CD14-positive monocyte (primary cell): ENCODE measurements at regions not wholly inside any gene's neighbourhood (a gene's known extent, or its start where the extent isn't known, plus 50 kb on each side); places are given as distances from the start of the nearest gene placed in this dataset.

Experiments used
- DNase-seq, 3 donors: peaks; one replicate each; pipeline ENCODE4 v3.0.0-alpha.2; 2011 to 2022
- H2AFZ ChIP-seq: 2 replicates; pipeline ENCODE4 v1.6.0; 2012; ENCODE audit warnings: mild to moderate bottlenecking, low read depth, low read length, inconsistent platforms; ENCODE audit not compliant: insufficient read depth, poor library complexity, severe bottlenecking
- H3K27ac ChIP-seq, 2 donors: 1 replicate in 1 of 2; 2 replicates in 1 of 2; pipeline ENCODE4 v1.5.1; 2012 to 2013; ENCODE audit warnings: low read length in 2 of 2, control low read depth in 1 of 2, inconsistent platforms in 1 of 2, low read depth in 1 of 2, mild to moderate bottlenecking in 1 of 2
- H3K27me3 ChIP-seq, 2 donors: one replicate each; pipeline versions ENCODE4 v1.6.0 to v1.6.1; 2011 to 2013; ENCODE audit warnings: low read length in 2 of 2; ENCODE audit not compliant: control insufficient read depth in 2 of 2, insufficient read depth in 2 of 2
- H3K36me3 ChIP-seq, 2 donors: replicated peaks in 1 of 2; 1 replicate in 1 of 2; 2 replicates in 1 of 2; pipeline versions ENCODE4 v1.5.1 to v1.6.1; 2012 to 2013; ENCODE audit warnings: low read length in 2 of 2, control low read depth in 1 of 2, inconsistent platforms in 1 of 2, mild to moderate bottlenecking in 1 of 2; ENCODE audit not compliant: insufficient read depth in 2 of 2, control insufficient read depth in 1 of 2
- H3K4me1 ChIP-seq, 2 donors: 1 replicate in 1 of 2; 2 replicates in 1 of 2; pipeline versions ENCODE4 v1.5.1 to v1.6.1; 2012 to 2013; ENCODE audit warnings: low read length in 2 of 2, control low read depth in 1 of 2, inconsistent platforms in 1 of 2, mild to moderate bottlenecking in 1 of 2, moderate library complexity in 1 of 2; ENCODE audit not compliant: insufficient read depth in 2 of 2, control insufficient read depth in 1 of 2
- H3K4me2 ChIP-seq: replicated peaks from 2 replicates; pipeline ENCODE3; 2012; ENCODE audit warnings: low read length, moderate library complexity, mild to moderate bottlenecking; ENCODE audit not compliant: poor library complexity, severe bottlenecking; ENCODE audit errors: extremely low read depth
- H3K4me3 ChIP-seq, 3 experiments: fragments of 200-600 bp in 1 of 3; sonication (generic) in 1 of 3; replicated peaks in 1 of 3; 1 replicate in 2 of 3; 2 replicates in 1 of 3; pipeline ENCODE4 v1.5.1; 2011 to 2013; ENCODE audit warnings: low read length in 3 of 3, mild to moderate bottlenecking in 3 of 3, control low read depth in 2 of 3, low read depth in 2 of 3, inconsistent platforms in 1 of 3, moderate library complexity in 1 of 3
- H3K79me2 ChIP-seq: 2 replicates; pipeline ENCODE4 v1.6.0; 2012; ENCODE audit warnings: mild to moderate bottlenecking, control low read depth, inconsistent platforms, low read length, moderate library complexity; ENCODE audit not compliant: insufficient read depth
- H3K9ac ChIP-seq: 2 replicates; pipeline ENCODE4 v1.6.0; 2017; ENCODE audit warnings: low read length, mild to moderate bottlenecking; ENCODE audit not compliant: insufficient read depth, poor library complexity, severe bottlenecking
- H3K9me3 ChIP-seq, 2 donors: replicated peaks in 1 of 2; 1 replicate in 1 of 2; 2 replicates in 1 of 2; pipeline versions ENCODE4 v1.5.1 to v1.6.1; 2012 to 2013; ENCODE audit warnings: low read length in 2 of 2, control low read depth in 1 of 2; ENCODE audit not compliant: control insufficient read depth in 1 of 2, insufficient read depth in 1 of 2
- H4K20me1 ChIP-seq: 2 replicates; pipeline ENCODE4 v1.6.0; 2012; ENCODE audit warnings: mild to moderate bottlenecking, low read length, control low read depth, moderate library complexity; ENCODE audit not compliant: insufficient read depth
- H3K27ac Mint-ChIP-seq, 7 donors: one replicate each; pipeline ENCODE4 v1.8.0; 2020; ENCODE audit warnings: mild to moderate bottlenecking in 7 of 7, mixed read lengths in 7 of 7, moderate library complexity in 6 of 7, inconsistent platforms in 2 of 7
- H3K27me3 Mint-ChIP-seq, 3 donors: one replicate each; pipeline ENCODE4 v1.8.0; 2021 to 2022; ENCODE audit warnings: low read depth in 3 of 3, mild to moderate bottlenecking in 3 of 3, mixed read lengths in 3 of 3, moderate library complexity in 3 of 3, inconsistent platforms in 1 of 3
- H3K36me3 Mint-ChIP-seq, 2 donors: one replicate each; pipeline ENCODE4 v1.8.0; 2020; ENCODE audit warnings: mixed read lengths in 2 of 2, inconsistent platforms in 1 of 2, mild to moderate bottlenecking in 1 of 2
- H3K4me1 Mint-ChIP-seq: one replicate; pipeline ENCODE4 v1.8.0; 2020; ENCODE audit warnings: mild to moderate bottlenecking, mixed read lengths
- H3K4me3 Mint-ChIP-seq, 2 donors: one replicate each; pipeline ENCODE4 v1.8.0; 2020; ENCODE audit warnings: mild to moderate bottlenecking in 2 of 2, mixed read lengths in 2 of 2, moderate library complexity in 1 of 2
- H3K9me3 Mint-ChIP-seq, 7 donors: one replicate each; pipeline ENCODE4 v1.8.0; 2020 to 2022; ENCODE audit warnings: mixed read lengths in 7 of 7, mild to moderate bottlenecking in 6 of 7, moderate library complexity in 6 of 7, inconsistent platforms in 2 of 7
- WGBS: methylation state at CpG from one replicate; pipeline ENCODE4 v1.1.5; 2013; ENCODE audit warnings: missing lambda C conversion rate; ENCODE audit not compliant: insufficient coverage; 5-methylcytosine and 5-hydroxymethylcytosine counted together
- intact Hi-C, 2 donors: fragments of 100-400 bp; cut with micrococcal nuclease; formaldehyde crosslinking; loops; one replicate each; pipeline versions ENCODE4 v1.15.0 to v1.15.1; 2023
- TF ChIP-seq, protein P1 (sequence below): fragments of 200-600 bp; IDR thresholded peaks from one replicate; pipeline ENCODE4 v1.8.0; 2022; ENCODE audit warnings: antibody characterized with exemption, mild to moderate bottlenecking

DNA sequence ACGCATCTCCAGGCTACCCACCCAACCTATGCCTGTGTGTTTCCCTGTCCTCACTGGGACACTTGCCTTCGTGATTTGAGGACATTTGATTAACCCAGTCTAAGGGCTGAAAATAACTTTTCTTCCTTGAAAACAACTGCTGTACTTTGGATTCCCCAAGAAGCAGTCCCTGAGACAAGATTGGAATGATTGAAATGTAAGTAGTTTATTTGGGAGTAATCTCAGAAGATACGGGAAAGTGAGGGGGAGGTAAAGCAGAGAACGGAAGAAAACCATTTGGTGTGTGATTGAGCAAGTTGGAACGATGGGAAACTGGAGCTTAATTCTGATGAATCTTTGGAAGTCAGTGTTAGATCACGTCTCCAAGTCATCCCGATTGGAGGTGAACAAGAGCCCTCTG lies 143.8 kb upstream of the LMCD1 start:
- Mint-ChIP-seq H3K27ac (peak overlapping the region in 1 of 7 donors; percentile 32), H3K36me3 (no peaks in the 10 kb centered on the region), H3K27me3 (peaks cover 0 to 4% (median 1%) of the 10 kb centered on the region in 3 donors), H3K4me1 (peaks cover 10% of the 10 kb centered on the region), H3K4me3 (no peak overlapping the region), H3K9me3 (peaks cover 3 to 14% (median 11%) of the 10 kb centered on the region in 7 donors)
- H4K20me1 ChIP-seq, result no peaks in the 10 kb centered on the region
- no peak overlapping the region for H3K4me3 ChIP-seq
- intact Hi-C loops, result no loop called here
- peaks cover 3 to 4% of the 10 kb centered on the region in 2 donors for H3K9me3 ChIP-seq
- no peak overlapping the region for H3K9ac ChIP-seq
- no peak for DNase-seq
- no peaks in the 10 kb centered on the region for H3K4me1 ChIP-seq
- no peaks in the 10 kb centered on the region for H3K36me3 ChIP-seq
- TF ChIP-seq, protein P1, sequence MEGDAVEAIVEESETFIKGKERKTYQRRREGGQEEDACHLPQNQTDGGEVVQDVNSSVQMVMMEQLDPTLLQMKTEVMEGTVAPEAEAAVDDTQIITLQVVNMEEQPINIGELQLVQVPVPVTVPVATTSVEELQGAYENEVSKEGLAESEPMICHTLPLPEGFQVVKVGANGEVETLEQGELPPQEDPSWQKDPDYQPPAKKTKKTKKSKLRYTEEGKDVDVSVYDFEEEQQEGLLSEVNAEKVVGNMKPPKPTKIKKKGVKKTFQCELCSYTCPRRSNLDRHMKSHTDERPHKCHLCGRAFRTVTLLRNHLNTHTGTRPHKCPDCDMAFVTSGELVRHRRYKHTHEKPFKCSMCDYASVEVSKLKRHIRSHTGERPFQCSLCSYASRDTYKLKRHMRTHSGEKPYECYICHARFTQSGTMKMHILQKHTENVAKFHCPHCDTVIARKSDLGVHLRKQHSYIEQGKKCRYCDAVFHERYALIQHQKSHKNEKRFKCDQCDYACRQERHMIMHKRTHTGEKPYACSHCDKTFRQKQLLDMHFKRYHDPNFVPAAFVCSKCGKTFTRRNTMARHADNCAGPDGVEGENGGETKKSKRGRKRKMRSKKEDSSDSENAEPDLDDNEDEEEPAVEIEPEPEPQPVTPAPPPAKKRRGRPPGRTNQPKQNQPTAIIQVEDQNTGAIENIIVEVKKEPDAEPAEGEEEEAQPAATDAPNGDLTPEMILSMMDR, result no peak
- 90% methylated on average over 2 of the region's 7 CpGs for WGBS
- no peak overlapping the region for H2AFZ ChIP-seq
- H3K4me2 ChIP-seq, result no peak overlapping the region
- H3K27ac ChIP-seq, result no peak overlapping the region
- H3K79me2 ChIP-seq, result no peaks in the 10 kb centered on the region
- no peaks in the 10 kb centered on the region for H3K27me3 ChIP-seq

DNA sequence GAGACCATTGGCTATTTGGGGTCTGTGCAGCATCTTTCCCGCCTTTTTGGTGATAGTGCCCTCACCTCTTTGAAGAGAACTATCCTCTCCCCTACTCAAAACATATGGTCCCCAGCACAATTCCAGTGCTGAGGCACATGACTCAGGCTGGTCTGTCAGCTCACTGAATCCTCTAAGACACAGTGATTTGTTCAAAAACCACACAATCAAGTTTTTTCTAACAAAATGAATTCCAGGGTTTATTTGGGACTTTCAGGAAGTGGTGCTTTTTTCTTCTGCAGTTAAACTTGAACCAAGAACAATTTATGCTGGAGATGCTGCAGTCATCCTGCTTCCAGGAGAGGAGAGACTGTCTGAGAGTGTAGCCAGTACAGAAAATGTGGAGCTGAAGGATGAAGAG lies 142.5 kb upstream of the LMCD1 start:
- 100% methylated on average over 1 of the region's 1 CpG for WGBS
- Histone ChIP-seq H3K79me2 (no peaks in the 10 kb centered on the region), H3K36me3 (no peaks in the 10 kb centered on the region), H3K9me3 (peaks cover 0 to 4% of the 10 kb centered on the region in 2 donors), H3K27ac (no peak overlapping the region), H3K4me1 (no peaks in the 10 kb centered on the region), H2AFZ (no peak overlapping the region), H3K4me2 (no peak overlapping the region), H3K27me3 (no peaks in the 10 kb centered on the region), H4K20me1 (no peaks in the 10 kb centered on the region), H3K4me3 (no peak overlapping the region), H3K9ac (no peak overlapping the region)
- H3K4me3 Mint-ChIP-seq, result no peak overlapping the region
- H3K27me3 Mint-ChIP-seq, result peaks cover 0 to 2% (median under 1%) of the 10 kb centered on the region in 3 donors
- TF ChIP-seq, protein P1, result no peak
- intact Hi-C loops, result no loop called here
- H3K27ac Mint-ChIP-seq, result no peak overlapping the region
- no peak for DNase-seq
- peaks cover 10% of the 10 kb centered on the region for H3K4me1 Mint-ChIP-seq
- peaks cover 3 to 14% (median 11%) of the 10 kb centered on the region in 7 donors for H3K9me3 Mint-ChIP-seq
- no peaks in the 10 kb centered on the region for H3K36me3 Mint-ChIP-seq
